K562 (cell line): ENCODE measurements at regions not wholly inside any gene's neighbourhood (a gene's known extent, or its start where the extent isn't known, plus 50 kb on each side); places are given as distances from the start of the nearest gene placed in this dataset.

Experiments
- ATAC-seq: fragments of 200-7000 bp; cut with Tn5 transposase; 3 replicates; pipeline ENCODE4 v1.9.1; 2020; ENCODE audit warnings: moderate library complexity
- BruUV-seq: library from RNA; stranded (reverse); fragments of 400-500 nt; replicated peaks from 2 replicates; lab custom pipeline; 2021; lab: Mats Ljungman, UMichigan
- CTCF ChIA-PET: fragments of 300-600 bp; formaldehyde crosslinking; extraction: SDS; loops from one replicate; lab custom pipeline; 2021; ENCODE audit warnings: low intra/inter-chr PET ratio; lab: Yijun Ruan, JAX
- POLR2A ChIA-PET: fragments of 300-600, 350-650 bp; sonication (Branson Sonifier 250); formaldehyde crosslinking; extraction: SDS; loops from one replicate; lab custom pipeline; 2021; ENCODE audit warnings: antibody characterized with exemption, inconsistent platforms; lab: Yijun Ruan, JAX
- DNase-seq, 4 experiments: peaks; one replicate each; pipeline versions ENCODE4 v3.0.0 to v3.0.0-alpha.2; 2011 to 2018; ENCODE audit warnings: low spot score in 3 of 4, mixed read lengths in 3 of 4; ENCODE audit errors: extremely low read depth in 1 of 4
- FAIRE-seq: peaks from 2 replicates; lab custom pipeline; 2011; peaks lifted over from hg19 to GRCh38; lab: Jason Lieb, UNC
- H2AFZ ChIP-seq: 2 replicates; pipeline ENCODE4 v1.6.0; 2011; ENCODE audit warnings: low read depth, low read length, control low read depth, inconsistent platforms
- H3K27ac ChIP-seq: fragments of 200-600 bp; 3 replicates; pipeline ENCODE4 v1.8.0; 2011; ENCODE audit warnings: low read depth, mild to moderate bottlenecking, control low read depth, inconsistent platforms, low read length, moderate library complexity, mixed read lengths; ENCODE audit errors: extremely low read depth
- H3K27me3 ChIP-seq, 2 experiments: fragments of 300-600 bp in 1 of 2; 2 replicates in 1 of 2; 3 replicates in 1 of 2; pipeline versions ENCODE4 v1.6.0 to v1.8.0; 2011; ENCODE audit warnings: inconsistent platforms in 2 of 2, low read length in 2 of 2, mild to moderate bottlenecking in 1 of 2, mixed read lengths in 1 of 2, moderate library complexity in 1 of 2; ENCODE audit not compliant: control insufficient read depth in 2 of 2, insufficient read depth in 2 of 2
- H3K36me3 ChIP-seq: fragments of 300-600 bp; 3 replicates; pipeline ENCODE4 v1.8.0; 2011; ENCODE audit warnings: mild to moderate bottlenecking, low read length, inconsistent platforms; ENCODE audit not compliant: control insufficient read depth, insufficient read depth
- H3K4me1 ChIP-seq, 2 experiments: fragments of 200-600 bp in 1 of 2; replicated peaks in 1 of 2; 2 replicates in 1 of 2; 3 replicates in 1 of 2; pipeline versions ENCODE4 v1.5.1 to v1.8.0; 2011; ENCODE audit warnings: inconsistent platforms in 2 of 2, low read length in 2 of 2, mild to moderate bottlenecking in 1 of 2, mixed read lengths in 1 of 2, moderate library complexity in 1 of 2; ENCODE audit not compliant: control insufficient read depth in 2 of 2, insufficient read depth in 2 of 2
- H3K4me2 ChIP-seq: 2 replicates; pipeline ENCODE4 v1.6.1; 2011; ENCODE audit warnings: low read length, control low read depth, inconsistent platforms, mixed read lengths; ENCODE audit not compliant: insufficient read depth
- H3K4me3 ChIP-seq: fragments of 200-600 bp; sonication (generic), shearing (Covaris generic); 2 replicates; pipeline ENCODE4 v1.5.1; 2016; ENCODE audit warnings: control low read depth, inconsistent platforms
- H3K79me2 ChIP-seq: fragments of 200-600 bp; 3 replicates; pipeline ENCODE4 v1.8.0; 2011; ENCODE audit warnings: low read length, inconsistent platforms; ENCODE audit not compliant: control insufficient read depth, insufficient read depth
- H3K9ac ChIP-seq, 2 experiments: 2 replicates each; pipeline versions ENCODE4 v1.6.0 to v1.6.1; 2011; ENCODE audit warnings: low read depth in 2 of 2, low read length in 2 of 2, control low read depth in 1 of 2, inconsistent platforms in 1 of 2, mild to moderate bottlenecking in 1 of 2, mixed read lengths in 1 of 2; ENCODE audit not compliant: insufficient read depth in 1 of 2
- H3K9me1 ChIP-seq: one replicate; pipeline ENCODE4 v1.6.0; 2011; ENCODE audit warnings: inconsistent platforms, mild to moderate bottlenecking, low read length, moderate library complexity; ENCODE audit not compliant: control insufficient read depth, insufficient read depth
- H3K9me3 ChIP-seq: replicated peaks from 2 replicates; pipeline ENCODE4 v1.5.1; 2011; ENCODE audit warnings: low read depth, low read length, inconsistent platforms; ENCODE audit not compliant: control insufficient read depth, insufficient read depth
- H4K20me1 ChIP-seq: replicated peaks from 2 replicates; pipeline ENCODE4 v1.6.1; 2011; ENCODE audit warnings: low read length, inconsistent platforms, mixed read lengths; ENCODE audit not compliant: control insufficient read depth, insufficient read depth
- BRD9 ChIP-seq: fragments of 450-650 bp; IDR thresholded peaks from 2 replicates; pipeline ENCODE4 v1.6.1; 2018; ENCODE audit warnings: low read depth; ENCODE audit not compliant: partially characterized antibody
- CEBPG ChIP-seq, 3 experiments: fragments of 200-800 bp in 1 of 3; sonication (Bioruptor generic) in 1 of 3; sonication (generic) in 1 of 3; formaldehyde crosslinking in 1 of 3; IDR thresholded peaks in 2 of 3; conservative IDR thresholded peaks in 1 of 3; 2 replicates each; pipeline versions ENCODE4 v1.6.1 to v1.8.0; 2016 to 2022; ENCODE audit warnings: missing compliant biosample characterization in 2 of 3, missing genetic modification characterization in 2 of 3, mild to moderate bottlenecking in 1 of 3, missing genetic modification reagents in 1 of 3
- CREB1 ChIP-seq, 2 experiments: sonication (generic) in 1 of 2; formaldehyde crosslinking in 1 of 2; IDR thresholded peaks; 2 replicates each; pipeline versions ENCODE4 v1.6.1 to v1.8.0; 2012 to 2022; ENCODE audit warnings: inconsistent platforms in 1 of 2, mild to moderate bottlenecking in 1 of 2, missing genetic modification reagents in 1 of 2, moderate library complexity in 1 of 2
- GATAD2B ChIP-seq: fragments of 450-650 bp; IDR thresholded peaks from 2 replicates; pipeline ENCODE4 v1.6.1; 2017; ENCODE audit warnings: mild to moderate bottlenecking, borderline replicate concordance
- KAT2B ChIP-seq: IDR thresholded peaks from one replicate; pipeline ENCODE4 v1.6.1; 2012; ENCODE audit warnings: low read depth, mild to moderate bottlenecking, control low read depth, inconsistent platforms, low read length, moderate library complexity
- KLF16 ChIP-seq: IDR thresholded peaks from 2 replicates; pipeline ENCODE4 v1.6.1; 2016; ENCODE audit warnings: antibody characterized with exemption
- NELFE ChIP-seq: IDR thresholded peaks from 2 replicates; pipeline ENCODE4 v1.6.1; 2011; ENCODE audit warnings: mild to moderate bottlenecking; ENCODE audit not compliant: insufficient read depth, insufficient read length
- NFYB ChIP-seq: IDR thresholded peaks from 2 replicates; pipeline ENCODE4 v1.6.1; 2011; ENCODE audit warnings: mild to moderate bottlenecking, moderate library complexity; ENCODE audit not compliant: insufficient read length; ENCODE audit errors: extremely low read depth
- PCBP2 ChIP-seq: fragments of 200-400 bp; formaldehyde crosslinking; IDR thresholded peaks from 2 replicates; pipeline ENCODE4 v1.6.1; 2018; ENCODE audit warnings: low read length, low read depth, mild to moderate bottlenecking, moderate library complexity; ENCODE audit not compliant: poor library complexity, severe bottlenecking
- ZBTB17 ChIP-seq: fragments of 450-650 bp; formaldehyde crosslinking; IDR thresholded peaks from 2 replicates; pipeline ENCODE4 v1.4.0; 2020; ENCODE audit warnings: mild to moderate bottlenecking
- ZC3H11A ChIP-seq: IDR thresholded peaks from 2 replicates; pipeline ENCODE4 v1.6.1; 2012; ENCODE audit warnings: low read depth, low read length, improper control_type of control experiment
- ZNF12 ChIP-seq: sonication (generic); formaldehyde crosslinking; IDR thresholded peaks from 2 replicates; pipeline ENCODE4 v1.4.0; 2020; ENCODE audit warnings: mild to moderate bottlenecking, missing genetic modification reagents
- ZNF232 ChIP-seq: sonication (generic); formaldehyde crosslinking; IDR thresholded peaks from 2 replicates; pipeline ENCODE4 v1.8.0; 2022; ENCODE audit warnings: mild to moderate bottlenecking, missing genetic modification reagents
- ZNF354B ChIP-seq: fragments of 250-450 bp; sonication (Bioruptor Pico); IDR thresholded peaks from 2 replicates; pipeline ENCODE4 v1.4.0; 2020
- WGBS: fragments of 100-300 bp; shearing (Covaris generic); methylation state at CpG from one replicate; pipeline ENCODE4 v1.1.6; 2016; ENCODE audit warnings: low coverage, mixed read lengths; ENCODE audit not compliant: insufficient coverage; ENCODE audit errors: missing lambda C conversion rate; 5-methylcytosine and 5-hydroxymethylcytosine counted together
- in situ Hi-C: fragments of 300-500 bp; cut with MboI; formaldehyde crosslinking; loops from 4 replicates; pipeline ENCODE4 v1.15.0; 2018; ENCODE audit warnings: inconsistent platforms, mixed read lengths
- intact Hi-C: fragments of 100-400 bp; cut with micrococcal nuclease; formaldehyde crosslinking; loops from 2 replicates; pipeline ENCODE4 v1.14.2; 2022

- Histone ChIP-seq H3K36me3 (no peaks in the 10 kb centered on the region), H3K9me3 (no peaks in the 10 kb centered on the region), H3K4me1 (no peaks in the 10 kb centered on the region), H3K79me2 (no peaks in the 10 kb centered on the region), H4K20me1 (no peaks in the 10 kb centered on the region), H3K9ac (no peak overlapping the region), H3K27ac (no peak overlapping the region)
- no peak for FAIRE-seq
- intact Hi-C loops: no loop called here
- ATAC-seq: no peak
- POLR2A ChIA-PET: no interaction called here
- no peak for TF ChIP-seq BRD9
- no peak for TF ChIP-seq CEBPG (CRISPR knock-in tag; IDR thresholded peaks at IDR 0.05)
- TF ChIP-seq CEBPG (tag; conservative IDR thresholded peaks at IDR 0.05 in 1 of 2, IDR thresholded peaks at IDR 0.05 in 1 of 2): no peak
- TF ChIP-seq NFYB: no peak
- TF ChIP-seq GATAD2B: no peak
- TF ChIP-seq ZBTB17 (CRISPR knock-in tag): no peak
- TF ChIP-seq ZNF354B: no peak
- no peak for TF ChIP-seq ZC3H11A
- TF ChIP-seq ZNF12 (CRISPR knock-in tag): no peak
- TF ChIP-seq, all 486 proteins: peak for 0
- BruUV-seq: no TSS peak
- no peaks in the 10 kb centered on the region for H3K9me1 ChIP-seq
- 2% methylated on average over 3 of the region's 3 CpGs for WGBS
- H3K27me3 ChIP-seq: no peaks in the 10 kb centered on the region
- H3K4me3 ChIP-seq: no peak overlapping the region
- DNase-seq: no peak
- H2AFZ ChIP-seq: no peak overlapping the region
- no peak overlapping the region for H3K4me2 ChIP-seq
- in situ Hi-C loops: no loop called here
- CTCF ChIA-PET: no interaction called here
Measured at GRCh38 chr4:101441446-101441845, 94.1 kb upstream of the PPP3CA start.

GRCh38 chr4:101439926-101440325 lies 92.6 kb upstream of the PPP3CA start:
- ATAC-seq: no peak
- in situ Hi-C loops: no loop called here
- Histone ChIP-seq H3K9me3 (no peaks in the 10 kb centered on the region), H3K9ac (no peak overlapping the region), H4K20me1 (no peaks in the 10 kb centered on the region), H3K4me3 (no peak overlapping the region), H3K79me2 (no peaks in the 10 kb centered on the region), H3K4me2 (no peak overlapping the region), H2AFZ (no peak overlapping the region), H3K36me3 (no peaks in the 10 kb centered on the region), H3K27me3 (no peaks in the 10 kb centered on the region), H3K9me1 (no peaks in the 10 kb centered on the region), H3K4me1 (no peaks in the 10 kb centered on the region), H3K27ac (no peak overlapping the region)
- no peak for FAIRE-seq
- WGBS: 0% methylated on average over 2 of the region's 2 CpGs
- intact Hi-C loops: no loop called here
- POLR2A ChIA-PET: no interaction called here
- no peak for DNase-seq
- no TSS peak for BruUV-seq
- CTCF ChIA-PET: no interaction called here
- TF ChIP-seq ZNF232 (CRISPR knock-in tag) (no peak), KAT2B (no peak), CREB1 (IDR thresholded peaks at IDR 0.05) (no peak), CREB1 (CRISPR knock-in tag; IDR thresholded peaks at IDR 0.05) (no peak), PCBP2 (no peak), KLF16 (no peak), NELFE (no peak)
